Upper lobe of left lung (tissue), 6 donors: ENCODE measurements at regions not wholly inside any gene's neighbourhood (a gene's known extent, or its start where the extent isn't known, plus 50 kb on each side); places are given as distances from the start of the nearest gene placed in this dataset.
A peak's percentile ranks its signal among the peaks of the same experiment; 100 is the strongest.

ENCODE experiments used
- ATAC-seq, 2 donors: fragments of 200-7000 bp; cut with Tn5 transposase; one replicate each; pipeline ENCODE4 v1.9.1; 2022; ENCODE audit warnings: mild to moderate bottlenecking in 2 of 2, moderate library complexity in 2 of 2; ENCODE audit not compliant: low FRiP score in 2 of 2
- DNase-seq, 2 donors: peaks; one replicate each; pipeline ENCODE4 v3.0.0-alpha.2; 2019 to 2020
- H3K27ac ChIP-seq, 4 donors: fragments of 200-600 bp; sonication (generic); one replicate each; pipeline ENCODE4 v1.5.1; 2016 to 2019
- H3K27me3 ChIP-seq, 4 donors: fragments of 200-600 bp; sonication (generic); one replicate each; pipeline ENCODE4 v1.5.1; 2017 to 2019
- H3K36me3 ChIP-seq, 4 donors: fragments of 200-600 bp; sonication (generic); one replicate each; pipeline ENCODE4 v1.5.1; 2016 to 2019
- H3K4me1 ChIP-seq, 4 donors: fragments of 200-600 bp; sonication (generic); one replicate each; pipeline ENCODE4 v1.5.1; 2018 to 2019
- H3K4me3 ChIP-seq, 4 donors: fragments of 200-600 bp; sonication (generic); one replicate each; pipeline ENCODE4 v1.5.1; 2017 to 2019; ENCODE audit warnings: mild to moderate bottlenecking in 2 of 4, moderate library complexity in 1 of 4
- H3K9me3 ChIP-seq, 4 donors: fragments of 200-600 bp; sonication (generic); one replicate each; pipeline ENCODE4 v1.5.1; 2018 to 2019
- EP300 ChIP-seq, 4 donors: sonication (generic); formaldehyde crosslinking; IDR thresholded peaks; one replicate each; pipeline ENCODE4 v1.5.1; 2017; ENCODE audit warnings: antibody characterized with exemption in 4 of 4, control low read depth in 2 of 4
- POLR2A ChIP-seq, 4 donors: fragments of 450-650 bp; IDR thresholded peaks; one replicate each; pipeline ENCODE4 v1.5.1; 2016 to 2017; ENCODE audit warnings: antibody characterized with exemption in 4 of 4, mild to moderate bottlenecking in 2 of 4
- POLR2AphosphoS5 ChIP-seq, 2 donors: sonication (generic); formaldehyde crosslinking; IDR thresholded peaks; one replicate each; pipeline ENCODE4 v1.5.1; 2017; ENCODE audit warnings: antibody characterized with exemption in 2 of 2
- WGBS, 2 donors: methylation state at CpG; one replicate each; pipeline ENCODE4 v1.1.5; 2017 to 2018; 5-methylcytosine and 5-hydroxymethylcytosine counted together
- TF ChIP-seq, protein P1 (sequence below), 6 experiments: fragments of 450-650 bp in 4 of 6; fragments of 200-600 bp in 2 of 6; sonication (generic) in 2 of 6; IDR thresholded peaks; one replicate each; pipeline ENCODE4 v1.5.1; 2016 to 2019; ENCODE audit warnings: antibody characterized with exemption in 6 of 6
- donor health status: DM: no; HTN: no; CAD: no; lungs with moderate emphysema.
- donor health status: DM: no; HTN: yes; CAD: no; lungs with severe emphysema.

DNA sequence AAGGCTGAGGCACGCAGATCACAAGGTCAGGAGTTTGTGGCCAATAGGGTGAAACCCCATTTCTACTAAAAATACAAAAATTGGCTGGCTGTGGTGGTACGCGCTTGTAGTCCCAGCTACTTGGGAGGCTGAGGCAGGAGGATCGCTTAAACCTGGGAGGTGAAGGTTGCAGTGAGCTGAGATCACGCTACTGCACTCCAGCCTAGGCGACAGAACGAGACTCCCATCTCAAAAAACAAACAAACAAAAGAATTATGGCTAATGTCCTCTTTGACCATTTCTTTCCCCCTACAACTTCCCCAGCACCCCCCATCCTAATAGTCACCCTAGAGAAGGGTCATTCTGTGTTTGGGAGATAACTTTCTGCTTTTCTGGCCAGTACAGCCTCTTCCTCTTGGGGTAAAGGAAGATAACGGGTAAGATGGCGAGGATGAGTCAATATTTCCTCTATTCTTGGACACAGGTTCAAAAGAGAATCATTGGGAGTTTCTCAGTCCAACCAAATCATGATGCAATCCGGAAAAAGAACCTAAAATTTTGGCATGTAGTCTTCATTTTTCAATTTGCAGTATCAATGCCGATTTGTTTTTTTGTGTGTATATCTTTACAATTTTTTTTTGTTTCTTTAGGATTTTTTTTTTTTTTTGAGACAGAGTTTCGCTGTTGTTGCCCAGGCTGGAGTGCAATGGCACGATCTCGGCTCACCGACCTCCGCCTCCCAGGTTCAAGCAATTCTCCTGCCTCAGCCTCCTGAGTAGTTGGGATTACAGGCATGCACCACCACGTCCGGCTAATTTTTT, 107.6 kb upstream of the MED13 start:
- DNase-seq (no peak), ATAC-seq (peak in 1 of 2 donors; percentile 35)
- H3K4me1 ChIP-seq = no peaks in the 10 kb centered on the region
- no peaks in the 10 kb centered on the region for H3K9me3 ChIP-seq
- no peak overlapping the region for H3K27ac ChIP-seq
- 86 to 88% methylated on average over 18 of the region's 18 CpGs for WGBS, 2 donors
- H3K4me3 ChIP-seq = no peak overlapping the region
- no peaks in the 10 kb centered on the region for H3K36me3 ChIP-seq
- TF ChIP-seq POLR2AphosphoS5 (IDR thresholded peaks at IDR 0.05) = no peak
- TF ChIP-seq, protein P1, sequence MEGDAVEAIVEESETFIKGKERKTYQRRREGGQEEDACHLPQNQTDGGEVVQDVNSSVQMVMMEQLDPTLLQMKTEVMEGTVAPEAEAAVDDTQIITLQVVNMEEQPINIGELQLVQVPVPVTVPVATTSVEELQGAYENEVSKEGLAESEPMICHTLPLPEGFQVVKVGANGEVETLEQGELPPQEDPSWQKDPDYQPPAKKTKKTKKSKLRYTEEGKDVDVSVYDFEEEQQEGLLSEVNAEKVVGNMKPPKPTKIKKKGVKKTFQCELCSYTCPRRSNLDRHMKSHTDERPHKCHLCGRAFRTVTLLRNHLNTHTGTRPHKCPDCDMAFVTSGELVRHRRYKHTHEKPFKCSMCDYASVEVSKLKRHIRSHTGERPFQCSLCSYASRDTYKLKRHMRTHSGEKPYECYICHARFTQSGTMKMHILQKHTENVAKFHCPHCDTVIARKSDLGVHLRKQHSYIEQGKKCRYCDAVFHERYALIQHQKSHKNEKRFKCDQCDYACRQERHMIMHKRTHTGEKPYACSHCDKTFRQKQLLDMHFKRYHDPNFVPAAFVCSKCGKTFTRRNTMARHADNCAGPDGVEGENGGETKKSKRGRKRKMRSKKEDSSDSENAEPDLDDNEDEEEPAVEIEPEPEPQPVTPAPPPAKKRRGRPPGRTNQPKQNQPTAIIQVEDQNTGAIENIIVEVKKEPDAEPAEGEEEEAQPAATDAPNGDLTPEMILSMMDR (IDR thresholded peaks at IDR 0.05) = no peak
- H3K27me3 ChIP-seq = no peaks in the 10 kb centered on the region

DNA sequence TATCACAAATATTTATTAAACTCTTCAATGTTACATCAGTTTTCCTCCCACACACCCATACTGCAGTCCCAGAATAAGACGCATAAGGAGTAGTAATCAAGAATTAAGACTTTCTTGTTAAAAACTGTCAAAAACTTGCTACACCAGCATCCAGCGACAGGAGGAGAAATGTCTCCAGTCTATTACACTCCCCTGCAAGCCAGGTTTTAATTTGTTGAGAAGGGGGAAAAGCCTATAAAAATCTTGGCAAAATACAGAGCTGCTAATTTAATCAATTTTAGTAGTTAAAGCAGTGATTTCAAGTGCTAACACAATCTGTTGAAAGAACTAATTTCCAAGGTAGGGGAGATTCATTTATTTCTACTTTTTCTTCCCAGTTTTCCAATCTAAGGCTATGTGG, 102.0 kb upstream of the MED13 start:
- TF ChIP-seq EP300 (IDR thresholded peaks at IDR 0.05) = no peak
- TF ChIP-seq, protein P1 (IDR thresholded peaks at IDR 0.05) = no peak
- TF ChIP-seq POLR2A (IDR thresholded peaks at IDR 0.05) = no peak
- TF ChIP-seq POLR2AphosphoS5 (IDR thresholded peaks at IDR 0.05) = no peak
- H3K4me1 ChIP-seq = no peaks in the 10 kb centered on the region
- H3K9me3 ChIP-seq = no peaks in the 10 kb centered on the region
- no peak overlapping the region for H3K27ac ChIP-seq
- no peak overlapping the region for H3K4me3 ChIP-seq
- no peaks in the 10 kb centered on the region for H3K36me3 ChIP-seq
- DNase-seq = no peak
- WGBS, 2 donors = 96 to 100% methylated on average over 2 of the region's 2 CpGs
- no peaks in the 10 kb centered on the region for H3K27me3 ChIP-seq
- no peak for ATAC-seq

- no peak overlapping the region for H3K27ac ChIP-seq
- no peak for ATAC-seq
- WGBS, 2 donors = 45 to 47% methylated on average over 3 of the region's 3 CpGs
- no peaks in the 10 kb centered on the region for H3K4me1 ChIP-seq
- no peak for DNase-seq
- no peak for TF ChIP-seq EP300 (IDR thresholded peaks at IDR 0.05)
- TF ChIP-seq POLR2A (IDR thresholded peaks at IDR 0.05) = no peak
- TF ChIP-seq, protein P1 (IDR thresholded peaks at IDR 0.05) = no peak
- TF ChIP-seq POLR2AphosphoS5 (IDR thresholded peaks at IDR 0.05) = no peak
- H3K27me3 ChIP-seq = no peaks in the 10 kb centered on the region
- H3K36me3 ChIP-seq = no peaks in the 10 kb centered on the region
- H3K4me3 ChIP-seq = no peak overlapping the region
- H3K9me3 ChIP-seq = no peaks in the 10 kb centered on the region
Observed at GRCh38 chr17:62164747-62165722, 100.0 kb upstream of the MED13 start.

GRCh38 chr17:62163847-62164246, 98.8 kb upstream of the MED13 start:
- ATAC-seq = no peak
- Histone ChIP-seq H3K27me3 (no peaks in the 10 kb centered on the region), H3K36me3 (no peaks in the 10 kb centered on the region), H3K4me3 (no peak overlapping the region), H3K27ac (no peak overlapping the region), H3K9me3 (no peaks in the 10 kb centered on the region), H3K4me1 (no peaks in the 10 kb centered on the region)
- no peak for DNase-seq
- 57 to 70% methylated on average over 3 of the region's 3 CpGs for WGBS, 2 donors
- TF ChIP-seq POLR2AphosphoS5 (IDR thresholded peaks at IDR 0.05) = no peak
- TF ChIP-seq EP300 (IDR thresholded peaks at IDR 0.05) = no peak
- no peak for TF ChIP-seq POLR2A (IDR thresholded peaks at IDR 0.05)
- TF ChIP-seq, protein P1 (IDR thresholded peaks at IDR 0.05) = no peak
